ENCODE measurements at regions not wholly inside any gene's neighbourhood (a gene's known extent, or its start where the extent isn't known, plus 50 kb on each side); places are given as distances from the start of the nearest gene placed in this dataset.

GRCh38 chr6:146883640-146884531 is 285.1 kb downstream of the ADGB start:
- Mint-ChIP-seq H3K4me3 (no peak overlapping the region), H3K9me3 (ENCODE audit: insufficient read depth) (no peaks in the 10 kb centered on the region), H3K27ac (no peak overlapping the region), H3K4me1 (no peaks in the 10 kb centered on the region), H3K27me3 (peaks cover 12% of the 10 kb centered on the region)
- H4K20me1 ChIP-seq (ENCODE audit: control insufficient read depth, insufficient read depth, low read length, poor library complexity, severe bottlenecking): no peaks in the 10 kb centered on the region
- DNase-seq (no peak), ATAC-seq (ENCODE audit: low read depth) (no peak)
- H3K4me1 ChIP-seq (ENCODE audit: control insufficient read depth in 2 of 2, insufficient read depth in 2 of 2, low read length in 2 of 2): no peaks in the 10 kb centered on the region
- no peak overlapping the region for H2AFZ ChIP-seq (ENCODE audit: insufficient read depth, low read depth, low read length, poor library complexity, severe bottlenecking)
- H3K4me3 ChIP-seq (ENCODE audit: control extremely low read depth in 1 of 5, extremely low read depth in 1 of 5, insufficient read depth in 1 of 5, low read depth in 2 of 5, low read length in 4 of 5): no peak overlapping the region
- no peaks in the 10 kb centered on the region for H3K9me3 ChIP-seq (ENCODE audit: control extremely low read depth in 1 of 3, control insufficient read depth in 2 of 3, insufficient read depth in 1 of 3, low read length in 2 of 3)
- no peaks in the 10 kb centered on the region for H3K79me2 ChIP-seq (ENCODE audit: control insufficient read depth, insufficient read depth, low read length)
- no CpG with 5 or more reads among the region's 4 CpGs for WGBS (ENCODE audit: insufficient coverage)
- no peak for TF ChIP-seq EZH2 (IDR thresholded peaks at IDR 0.05; ENCODE audit: borderline replicate concordance, insufficient read depth, low read depth, low read length, poor library complexity, severe bottlenecking)
- TF ChIP-seq CTCF (IDR thresholded peaks at IDR 0.05): no peak
- H3K9ac ChIP-seq (ENCODE audit: low read length): no peak overlapping the region
- H3K4me2 ChIP-seq (replicated peaks; ENCODE audit: low read depth, low read length, poor library complexity, severe bottlenecking): no peak overlapping the region
- peaks cover 0 to 5% (median 0%) of the 10 kb centered on the region in 4 experiments for H3K27me3 ChIP-seq (replicated peaks in 1 of 4; ENCODE audit: control extremely low read depth in 1 of 4, control insufficient read depth in 3 of 4, insufficient read depth in 4 of 4, low read length in 3 of 4)
- CTCF ChIA-PET: no interaction called here
- no peaks in the 10 kb centered on the region for H3K36me3 ChIP-seq (replicated peaks in 1 of 2; ENCODE audit: control extremely low read depth in 1 of 2, control insufficient read depth in 1 of 2, extremely low read depth in 1 of 2, insufficient read depth in 2 of 2, low read length in 1 of 2)
- POLR2A ChIA-PET: no interaction called here
- H3K27ac ChIP-seq (ENCODE audit: low read length in 2 of 2): no peak overlapping the region
- intact Hi-C loops (cut with micrococcal nuclease): no loop called here

GRCh38 chr6:146884728-146885127 is 286.0 kb downstream of the ADGB start:
- WGBS (ENCODE audit: insufficient coverage): no CpG with 5 or more reads among the region's 2 CpGs
- H3K4me3 ChIP-seq (ENCODE audit: control extremely low read depth in 1 of 5, extremely low read depth in 1 of 5, insufficient read depth in 1 of 5, low read depth in 2 of 5, low read length in 4 of 5): no peak overlapping the region
- no peak overlapping the region for H2AFZ ChIP-seq (ENCODE audit: insufficient read depth, low read depth, low read length, poor library complexity, severe bottlenecking)
- POLR2A ChIA-PET: no interaction called here
- Mint-ChIP-seq H3K27ac (no peak overlapping the region), H3K4me1 (no peaks in the 10 kb centered on the region), H3K27me3 (peaks cover 12% of the 10 kb centered on the region), H3K4me3 (no peak overlapping the region), H3K9me3 (ENCODE audit: insufficient read depth) (no peaks in the 10 kb centered on the region)
- no peaks in the 10 kb centered on the region for H3K79me2 ChIP-seq (ENCODE audit: control insufficient read depth, insufficient read depth, low read length)
- no peak overlapping the region for H3K4me2 ChIP-seq (replicated peaks; ENCODE audit: low read depth, low read length, poor library complexity, severe bottlenecking)
- peaks cover 0 to 5% (median 0%) of the 10 kb centered on the region in 4 experiments for H3K27me3 ChIP-seq (replicated peaks in 1 of 4; ENCODE audit: control extremely low read depth in 1 of 4, control insufficient read depth in 3 of 4, insufficient read depth in 4 of 4, low read length in 3 of 4)
- no peak for TF ChIP-seq CTCF (IDR thresholded peaks at IDR 0.05)
- TF ChIP-seq EZH2 (IDR thresholded peaks at IDR 0.05; ENCODE audit: borderline replicate concordance, insufficient read depth, low read depth, low read length, poor library complexity, severe bottlenecking): no peak
- no peaks in the 10 kb centered on the region for H3K4me1 ChIP-seq (ENCODE audit: control insufficient read depth in 2 of 2, insufficient read depth in 2 of 2, low read length in 2 of 2)
- H3K27ac ChIP-seq (ENCODE audit: low read length in 2 of 2): no peak overlapping the region
- H3K9me3 ChIP-seq (ENCODE audit: control extremely low read depth in 1 of 3, control insufficient read depth in 2 of 3, insufficient read depth in 1 of 3, low read length in 2 of 3): no peaks in the 10 kb centered on the region
- no peaks in the 10 kb centered on the region for H4K20me1 ChIP-seq (ENCODE audit: control insufficient read depth, insufficient read depth, low read length, poor library complexity, severe bottlenecking)
- no peak for DNase-seq
- intact Hi-C loops (cut with micrococcal nuclease): no loop called here
- no peak overlapping the region for H3K9ac ChIP-seq (ENCODE audit: low read length)
- CTCF ChIA-PET: no interaction called here
- no peak for ATAC-seq (ENCODE audit: low read depth)
- H3K36me3 ChIP-seq (replicated peaks in 1 of 2; ENCODE audit: control extremely low read depth in 1 of 2, control insufficient read depth in 1 of 2, extremely low read depth in 1 of 2, insufficient read depth in 2 of 2, low read length in 1 of 2): no peaks in the 10 kb centered on the region

Data from B cell (primary cell).